K562 (cell line): ENCODE measurements at regions not wholly inside any gene's neighbourhood (a gene's known extent, or its start where the extent isn't known, plus 50 kb on each side); places are given as distances from the start of the nearest gene placed in this dataset.

Source experiments
- ETS2 ChIP-seq: IDR thresholded peaks from 2 replicates; pipeline ENCODE4 v1.6.1; 2016; ENCODE audit warnings: borderline replicate concordance, missing genetic modification characterization, mild to moderate bottlenecking, moderate library complexity, missing compliant biosample characterization; ENCODE audit not compliant: poor library complexity, severe bottlenecking
- HDAC2 ChIP-seq: fragments of 450-650 bp; IDR thresholded peaks from 2 replicates; pipeline ENCODE4 v1.6.1; 2016; ENCODE audit warnings: mild to moderate bottlenecking
- PATZ1 ChIP-seq: fragments of 250-450 bp; sonication (Bioruptor Pico); IDR thresholded peaks from 2 replicates; pipeline ENCODE4 v1.5.0; 2020; ENCODE audit warnings: mild to moderate bottlenecking, borderline replicate concordance
- ZKSCAN8 ChIP-seq: fragments of 200-800 bp; sonication (Bioruptor generic); IDR thresholded peaks from 2 replicates; pipeline ENCODE4 v1.6.1; 2016; ENCODE audit warnings: missing genetic modification characterization, missing compliant biosample characterization
- ZNF785 ChIP-seq: fragments of 250-450 bp; sonication (Bioruptor Pico); IDR thresholded peaks from 2 replicates; pipeline ENCODE4 v1.4.0; 2020; ENCODE audit warnings: mild to moderate bottlenecking

DNA sequence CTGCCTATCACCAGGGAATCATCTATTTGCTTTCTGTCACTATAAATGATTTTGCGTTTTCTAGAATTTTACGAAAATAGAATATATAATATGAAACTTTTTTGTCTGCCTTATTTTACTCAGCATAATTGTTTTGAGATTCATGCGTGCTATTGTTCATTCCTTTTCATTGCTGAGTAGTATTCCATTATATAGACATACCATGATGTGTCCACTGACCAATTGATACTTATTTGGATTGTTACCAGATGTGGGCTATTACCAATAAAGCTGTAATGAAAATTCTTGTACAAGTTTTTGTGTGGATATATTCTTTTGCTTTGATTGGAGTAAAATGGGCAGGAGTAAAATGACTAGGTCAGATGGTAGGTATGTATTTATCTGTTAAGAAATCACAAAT lies 390.7 kb upstream of the EMCN start:
- TF ChIP-seq ETS2 (no peak), HDAC2 (no peak), ZKSCAN8 (CRISPR knock-in tag) (no peak), PATZ1 (CRISPR knock-in tag) (no peak), ZNF785 (CRISPR knock-in tag) (no peak)
